ENCODE measurements at regions not wholly inside any gene's neighbourhood (a gene's known extent, or its start where the extent isn't known, plus 50 kb on each side); places are given as distances from the start of the nearest gene placed in this dataset.

- TF ChIP-seq, protein P1, sequence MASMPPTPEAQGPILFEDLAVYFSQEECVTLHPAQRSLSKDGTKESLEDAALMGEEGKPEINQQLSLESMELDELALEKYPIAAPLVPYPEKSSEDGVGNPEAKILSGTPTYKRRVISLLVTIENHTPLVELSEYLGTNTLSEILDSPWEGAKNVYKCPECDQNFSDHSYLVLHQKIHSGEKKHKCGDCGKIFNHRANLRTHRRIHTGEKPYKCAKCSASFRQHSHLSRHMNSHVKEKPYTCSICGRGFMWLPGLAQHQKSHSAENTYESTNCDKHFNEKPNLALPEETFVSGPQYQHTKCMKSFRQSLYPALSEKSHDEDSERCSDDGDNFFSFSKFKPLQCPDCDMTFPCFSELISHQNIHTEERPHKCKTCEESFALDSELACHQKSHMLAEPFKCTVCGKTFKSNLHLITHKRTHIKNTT (CRISPR knock-in tag; IDR thresholded peaks at IDR 0.05) = no peak
Observed at GRCh38 chr12:24469089-24469488, 479.8 kb downstream of the BCAT1 start (continued).

DNA sequence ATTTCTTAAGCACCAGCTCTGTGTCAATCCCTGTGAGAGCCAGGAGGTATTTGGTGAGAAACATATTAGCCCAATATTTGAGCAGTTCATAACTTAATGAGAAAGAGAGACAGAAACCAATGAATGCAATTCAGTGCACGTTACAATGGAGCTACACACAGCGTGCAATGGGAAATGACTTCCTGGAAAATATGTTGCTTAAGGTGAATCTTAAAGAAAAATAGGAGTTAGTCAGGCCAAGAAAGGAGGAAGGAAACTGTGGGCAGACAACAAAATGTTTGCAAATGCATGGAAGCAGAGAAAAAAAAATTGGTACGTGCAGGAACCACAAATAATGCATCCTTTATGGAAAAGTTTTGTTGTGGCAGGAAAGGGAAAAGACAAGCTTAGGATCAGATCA lies 481.7 kb downstream of the BCAT1 start:
- no peak for TF ChIP-seq SMAD3 (CRISPR knock-in tag; IDR thresholded peaks at IDR 0.05)
- Histone ChIP-seq H3K27me3 (ENCODE audit: control insufficient read depth in 1 of 2, insufficient read depth in 2 of 2, low read length in 2 of 2) (no peaks in the 10 kb centered on the region; a peak in 1 of 5 replicates), H3K4me2 (ENCODE audit: low read depth, low read length) (no peak overlapping the region), H3K36me3 (replicated peaks in 1 of 2; ENCODE audit: control insufficient read depth in 1 of 2, insufficient read depth in 2 of 2, low read length in 2 of 2) (no peaks in the 10 kb centered on the region), H3K4me3 (replicated peaks in 1 of 3; ENCODE audit: insufficient read depth in 1 of 3, low read depth in 2 of 3, low read length in 3 of 3) (no peak overlapping the region), H3K4me1 (ENCODE audit: insufficient read depth, low read length) (no peaks in the 10 kb centered on the region), H2AFZ (ENCODE audit: low read length) (no peak overlapping the region), H3K79me2 (ENCODE audit: insufficient read depth, low read length) (no peaks in the 10 kb centered on the region), H3K27ac (ENCODE audit: extremely low read length, insufficient read depth, low read length) (no peak overlapping the region), H3K9ac (ENCODE audit: insufficient read depth, low read depth, low read length) (no peak overlapping the region), H3K9me3 (ENCODE audit: low read length) (no peaks in the 10 kb centered on the region), H4K20me1 (ENCODE audit: insufficient read depth, low read length) (no peaks in the 10 kb centered on the region)
- no peak for ATAC-seq
- 28% methylated on average over 3 of the region's 3 CpGs for WGBS (ENCODE audit: low lambda C conversion rate)
- intact Hi-C loops (cut with micrococcal nuclease; ENCODE audit: unreplicated experiment) = no loop called here
- in situ Hi-C loops (cut with HindIII; ENCODE audit: extremely low pct_ligation_motif_present, low pct_unique_long_range_greater_than_20kb) = no loop called here
- POLR2A ChIA-PET = no interaction called here
- no TSS peak for BruUV-seq (replicated peaks)
- no peak for FAIRE-seq
- CTCF ChIA-PET (ENCODE audit: low intra/inter-chr PET ratio, low total read pairs) = no interaction called here
- no peak for DNase-seq (ENCODE audit: low spot score)

- Histone ChIP-seq H3K79me2 (ENCODE audit: insufficient read depth, low read length) (no peaks in the 10 kb centered on the region), H3K4me3 (replicated peaks in 1 of 3; ENCODE audit: insufficient read depth in 1 of 3, low read depth in 2 of 3, low read length in 3 of 3) (no peak overlapping the region), H3K36me3 (replicated peaks in 1 of 2; ENCODE audit: control insufficient read depth in 1 of 2, insufficient read depth in 2 of 2, low read length in 2 of 2) (no peaks in the 10 kb centered on the region), H3K9me3 (ENCODE audit: low read length) (no peaks in the 10 kb centered on the region), H2AFZ (ENCODE audit: low read length) (no peak overlapping the region), H3K27me3 (ENCODE audit: control insufficient read depth in 1 of 2, insufficient read depth in 2 of 2, low read length in 2 of 2) (no peaks in the 10 kb centered on the region; a peak in 1 of 5 replicates), H3K4me2 (ENCODE audit: low read depth, low read length) (no peak overlapping the region), H3K4me1 (ENCODE audit: insufficient read depth, low read length) (no peaks in the 10 kb centered on the region), H4K20me1 (ENCODE audit: insufficient read depth, low read length) (no peaks in the 10 kb centered on the region), H3K27ac (ENCODE audit: extremely low read length, insufficient read depth, low read length) (no peak overlapping the region), H3K9ac (ENCODE audit: insufficient read depth, low read depth, low read length) (no peak overlapping the region)
- no TSS peak for BruUV-seq (replicated peaks)
- FAIRE-seq (no peak), DNase-seq (ENCODE audit: low spot score) (no peak), ATAC-seq (no peak)
- POLR2A ChIA-PET = no interaction called here
- in situ Hi-C loops (cut with HindIII; ENCODE audit: extremely low pct_ligation_motif_present, low pct_unique_long_range_greater_than_20kb) = no loop called here
- CTCF ChIA-PET (ENCODE audit: low intra/inter-chr PET ratio, low total read pairs) = no interaction called here
- WGBS (ENCODE audit: low lambda C conversion rate) = 73% methylated on average over 6 of the region's 6 CpGs
- intact Hi-C loops (cut with micrococcal nuclease; ENCODE audit: unreplicated experiment) = no loop called here
- TF ChIP-seq ZNF180 (CRISPR knock-in tag; IDR thresholded peaks at IDR 0.05; ENCODE audit: borderline replicate concordance, low read depth) (no peak), NKX3-1 (CRISPR knock-in tag; IDR thresholded peaks at IDR 0.05) (no peak), ZNF326 (CRISPR knock-in tag; IDR thresholded peaks at IDR 0.05; ENCODE audit: borderline replicate concordance) (no peak), ZBTB10 (CRISPR knock-in tag; IDR thresholded peaks at IDR 0.05; ENCODE audit: borderline replicate concordance) (no peak), POLR2G (IDR thresholded peaks at IDR 0.05; ENCODE audit: low read depth, low read length) (no peak)
- TF ChIP-seq, protein P2, sequence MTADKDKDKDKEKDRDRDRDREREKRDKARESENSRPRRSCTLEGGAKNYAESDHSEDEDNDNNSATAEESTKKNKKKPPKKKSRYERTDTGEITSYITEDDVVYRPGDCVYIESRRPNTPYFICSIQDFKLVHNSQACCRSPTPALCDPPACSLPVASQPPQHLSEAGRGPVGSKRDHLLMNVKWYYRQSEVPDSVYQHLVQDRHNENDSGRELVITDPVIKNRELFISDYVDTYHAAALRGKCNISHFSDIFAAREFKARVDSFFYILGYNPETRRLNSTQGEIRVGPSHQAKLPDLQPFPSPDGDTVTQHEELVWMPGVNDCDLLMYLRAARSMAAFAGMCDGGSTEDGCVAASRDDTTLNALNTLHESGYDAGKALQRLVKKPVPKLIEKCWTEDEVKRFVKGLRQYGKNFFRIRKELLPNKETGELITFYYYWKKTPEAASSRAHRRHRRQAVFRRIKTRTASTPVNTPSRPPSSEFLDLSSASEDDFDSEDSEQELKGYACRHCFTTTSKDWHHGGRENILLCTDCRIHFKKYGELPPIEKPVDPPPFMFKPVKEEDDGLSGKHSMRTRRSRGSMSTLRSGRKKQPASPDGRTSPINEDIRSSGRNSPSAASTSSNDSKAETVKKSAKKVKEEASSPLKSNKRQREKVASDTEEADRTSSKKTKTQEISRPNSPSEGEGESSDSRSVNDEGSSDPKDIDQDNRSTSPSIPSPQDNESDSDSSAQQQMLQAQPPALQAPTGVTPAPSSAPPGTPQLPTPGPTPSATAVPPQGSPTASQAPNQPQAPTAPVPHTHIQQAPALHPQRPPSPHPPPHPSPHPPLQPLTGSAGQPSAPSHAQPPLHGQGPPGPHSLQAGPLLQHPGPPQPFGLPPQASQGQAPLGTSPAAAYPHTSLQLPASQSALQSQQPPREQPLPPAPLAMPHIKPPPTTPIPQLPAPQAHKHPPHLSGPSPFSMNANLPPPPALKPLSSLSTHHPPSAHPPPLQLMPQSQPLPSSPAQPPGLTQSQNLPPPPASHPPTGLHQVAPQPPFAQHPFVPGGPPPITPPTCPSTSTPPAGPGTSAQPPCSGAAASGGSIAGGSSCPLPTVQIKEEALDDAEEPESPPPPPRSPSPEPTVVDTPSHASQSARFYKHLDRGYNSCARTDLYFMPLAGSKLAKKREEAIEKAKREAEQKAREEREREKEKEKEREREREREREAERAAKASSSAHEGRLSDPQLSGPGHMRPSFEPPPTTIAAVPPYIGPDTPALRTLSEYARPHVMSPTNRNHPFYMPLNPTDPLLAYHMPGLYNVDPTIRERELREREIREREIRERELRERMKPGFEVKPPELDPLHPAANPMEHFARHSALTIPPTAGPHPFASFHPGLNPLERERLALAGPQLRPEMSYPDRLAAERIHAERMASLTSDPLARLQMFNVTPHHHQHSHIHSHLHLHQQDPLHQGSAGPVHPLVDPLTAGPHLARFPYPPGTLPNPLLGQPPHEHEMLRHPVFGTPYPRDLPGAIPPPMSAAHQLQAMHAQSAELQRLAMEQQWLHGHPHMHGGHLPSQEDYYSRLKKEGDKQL (CRISPR knock-in tag; IDR thresholded peaks at IDR 0.05; ENCODE audit: low read depth) = no peak
Observed at GRCh38 chr12:24463375-24463774, 485.5 kb downstream of the BCAT1 start.

All from HepG2 (cell line).